GM21825 (cell line): ENCODE measurements at regions not wholly inside any gene's neighbourhood (a gene's known extent, or its start where the extent isn't known, plus 50 kb on each side); places are given as distances from the start of the nearest gene placed in this dataset.
"Not testable (repeated sequence)": the region's sequence is repeated elsewhere in the genome, so short reads cannot be mapped to it uniquely, and the experiment has no call there.

ENCODE experiments used
- ATAC-seq: cut with Tn5 transposase; IDR thresholded peaks from one replicate; pipeline ENCODE4 v1.9.1; 2021; ENCODE audit warnings: mild to moderate bottlenecking, moderate library complexity; ENCODE audit not compliant: unreplicated experiment

GRCh38 chr2:111282162-111282561 is 161.4 kb downstream of the BCL2L11 start:
- not testable (repeated sequence) for ATAC-seq

GRCh38 chr2:111287646-111288568 is 167.2 kb downstream of the BCL2L11 start:
- ATAC-seq = not testable (repeated sequence)

- ATAC-seq = not testable (repeated sequence)
Measured at GRCh38 chr2:111290370-111290769, 169.7 kb downstream of the BCL2L11 start.

GRCh38 chr2:111291566-111291965 is 170.9 kb downstream of the BCL2L11 start:
- not testable (repeated sequence) for ATAC-seq

DNA sequence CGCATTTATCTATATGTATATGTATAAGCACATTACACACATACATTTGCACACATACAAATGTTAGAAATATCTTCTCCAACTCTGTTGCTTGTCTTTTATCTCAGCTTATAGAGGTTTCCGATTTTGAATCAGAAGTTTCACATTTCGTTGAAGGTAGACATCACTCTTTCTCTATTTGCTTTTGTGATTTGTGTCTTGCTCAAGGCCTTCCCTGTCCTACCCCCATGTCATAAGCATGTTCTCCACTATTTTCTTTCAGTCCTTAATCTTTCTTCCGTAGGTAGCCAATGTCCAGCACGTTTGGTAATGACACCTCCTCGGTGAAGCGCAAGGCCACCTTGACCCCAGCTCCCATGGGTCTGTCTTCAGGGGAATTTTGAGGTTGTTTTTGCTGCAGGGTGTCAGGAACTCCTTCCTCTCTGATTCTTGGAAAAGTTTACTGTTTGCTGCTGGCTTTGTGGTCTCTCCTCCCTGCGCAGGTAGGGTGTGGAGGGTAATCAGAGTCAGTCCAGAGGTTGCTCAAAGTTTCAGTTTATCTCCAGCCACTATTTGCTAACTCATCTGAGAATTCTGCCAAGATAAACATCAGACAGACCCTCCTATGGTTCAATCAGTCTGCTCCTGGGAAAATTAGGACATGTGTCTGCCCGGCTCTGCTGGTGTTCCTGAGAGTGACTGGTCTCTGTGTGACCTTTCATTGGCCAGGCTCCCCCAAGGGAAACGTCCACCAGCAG is 171.7 kb downstream of the BCL2L11 start:
- ATAC-seq = not testable (repeated sequence)

GRCh38 chr2:111294699-111295098 is 174.0 kb downstream of the BCL2L11 start:
- ATAC-seq = not testable (repeated sequence)

GRCh38 chr2:111296122-111296804 is 175.5 kb downstream of the BCL2L11 start:
- not testable (repeated sequence) for ATAC-seq

DNA sequence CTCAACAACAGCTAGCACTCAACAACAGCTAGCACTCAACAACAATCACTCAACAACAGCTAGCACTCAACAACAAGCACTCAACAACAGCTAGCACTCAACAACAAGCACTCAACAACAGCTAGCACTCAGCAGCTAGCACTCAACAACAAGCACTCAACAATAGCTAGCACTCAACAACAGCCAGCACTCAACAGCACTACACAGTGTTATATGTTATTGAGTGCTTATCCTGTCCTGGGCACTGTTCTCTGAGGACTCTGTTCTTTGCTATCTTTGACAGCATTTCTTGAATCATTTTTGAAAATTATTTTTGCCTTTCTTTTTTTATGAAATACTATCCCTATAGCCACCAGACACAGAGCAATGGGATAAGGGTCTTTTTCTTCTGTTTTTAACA is 176.4 kb downstream of the BCL2L11 start:
- ATAC-seq = not testable (repeated sequence)

DNA sequence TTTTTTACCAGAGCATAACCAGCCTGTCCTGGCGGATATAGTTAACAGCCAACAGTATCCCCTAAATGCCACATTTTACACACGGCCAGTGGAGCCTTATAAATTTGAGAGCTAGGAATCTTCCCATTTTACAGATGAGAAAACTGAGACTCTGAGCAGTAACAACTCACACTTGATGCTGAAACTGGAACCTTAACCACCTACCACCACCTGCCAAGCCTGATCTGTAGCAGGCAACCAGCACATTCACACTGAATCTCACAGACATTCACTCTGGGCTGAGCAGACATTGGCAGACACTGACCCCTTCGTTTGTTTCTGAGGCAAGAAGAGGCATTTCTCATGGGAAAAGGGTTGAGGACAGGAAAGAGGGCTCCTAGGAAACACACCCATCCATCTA is 178.2 kb downstream of the BCL2L11 start:
- not testable (repeated sequence) for ATAC-seq

- not testable (repeated sequence) for ATAC-seq
Measured at GRCh38 chr2:111299635-111300034, 178.9 kb downstream of the BCL2L11 start.

GRCh38 chr2:111301677-111302076 is 181.0 kb downstream of the BCL2L11 start:
- not testable (repeated sequence) for ATAC-seq

DNA sequence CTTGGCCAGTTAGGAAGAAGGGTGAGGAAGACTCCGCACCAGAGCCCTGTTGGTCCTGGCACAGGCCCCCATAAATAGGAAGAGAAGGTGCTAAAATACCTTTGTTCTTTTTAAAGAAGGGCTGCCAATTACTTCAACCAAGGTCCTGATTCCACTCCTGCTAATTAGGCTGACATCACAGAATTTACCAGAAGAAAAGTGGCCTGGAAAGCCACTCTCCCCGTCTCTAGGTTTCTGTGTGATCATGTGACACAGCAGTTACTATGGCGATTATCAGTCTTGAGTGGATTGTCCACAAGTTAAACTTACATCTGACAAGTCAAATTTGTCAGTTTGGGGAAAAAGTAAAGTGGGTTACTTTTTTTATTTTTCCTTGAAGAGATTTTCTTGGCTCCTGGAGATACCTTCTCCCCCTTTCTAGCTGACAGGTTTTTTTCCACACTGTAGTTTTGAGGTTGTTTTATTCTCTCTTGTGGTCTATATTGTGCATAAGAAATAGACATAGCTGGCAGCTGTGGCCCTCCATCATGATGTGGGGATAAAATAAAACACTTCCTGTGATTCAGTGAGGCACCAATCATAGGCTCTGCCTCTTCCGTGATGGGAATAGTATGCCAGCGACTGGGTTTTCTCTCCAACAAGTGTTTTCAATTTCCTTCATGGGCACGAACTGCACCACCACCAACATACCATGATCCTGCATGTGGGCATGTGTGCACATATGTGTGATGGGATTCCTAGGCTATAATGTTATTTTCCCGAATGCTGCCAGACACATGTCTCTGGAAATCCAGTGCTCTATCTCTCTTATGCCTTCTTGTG is 181.9 kb downstream of the BCL2L11 start:
- ATAC-seq = not testable (repeated sequence)

GRCh38 chr2:111307302-111307701 is 186.6 kb downstream of the BCL2L11 start:
- ATAC-seq = not testable (repeated sequence)

DNA sequence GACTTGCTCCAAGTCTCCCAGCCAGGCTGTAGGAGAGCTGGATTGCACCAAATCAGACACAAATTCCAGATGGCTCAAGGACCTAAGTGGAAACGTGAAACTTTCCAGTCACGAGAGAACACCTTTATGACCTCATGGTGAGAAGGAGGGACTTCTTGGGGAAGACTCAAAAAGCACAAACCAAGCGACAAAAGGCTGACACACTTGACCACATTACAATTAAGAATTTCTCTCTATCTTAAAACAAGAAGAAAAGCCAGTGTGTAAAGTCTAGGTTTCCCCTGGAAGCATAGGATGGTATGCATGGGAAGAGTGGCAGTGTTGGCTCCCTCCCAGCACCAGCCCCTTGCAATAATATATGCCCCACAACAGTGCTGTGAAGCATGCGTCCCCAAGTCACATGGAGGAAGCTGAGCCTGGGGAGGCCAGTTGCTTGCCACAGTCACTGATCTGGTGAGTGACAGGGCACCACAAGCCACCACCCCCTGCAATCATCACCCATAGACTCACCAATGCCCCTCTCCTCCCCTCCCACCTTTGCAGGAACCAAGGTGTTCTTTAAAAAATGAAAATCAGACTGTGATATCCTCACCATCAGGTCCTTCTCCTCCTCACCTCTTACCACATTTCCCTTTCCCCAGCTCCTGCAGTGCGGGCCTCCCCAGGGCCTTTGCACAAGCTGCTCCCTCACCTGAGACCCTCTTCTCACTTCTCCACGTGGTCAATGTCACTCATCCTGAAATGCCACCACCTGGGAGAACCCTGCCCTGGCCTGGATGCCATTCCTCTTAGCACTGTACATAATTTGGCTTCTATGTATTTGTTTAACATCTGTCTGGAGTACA is 188.7 kb downstream of the BCL2L11 start:
- not testable (repeated sequence) for ATAC-seq

DNA sequence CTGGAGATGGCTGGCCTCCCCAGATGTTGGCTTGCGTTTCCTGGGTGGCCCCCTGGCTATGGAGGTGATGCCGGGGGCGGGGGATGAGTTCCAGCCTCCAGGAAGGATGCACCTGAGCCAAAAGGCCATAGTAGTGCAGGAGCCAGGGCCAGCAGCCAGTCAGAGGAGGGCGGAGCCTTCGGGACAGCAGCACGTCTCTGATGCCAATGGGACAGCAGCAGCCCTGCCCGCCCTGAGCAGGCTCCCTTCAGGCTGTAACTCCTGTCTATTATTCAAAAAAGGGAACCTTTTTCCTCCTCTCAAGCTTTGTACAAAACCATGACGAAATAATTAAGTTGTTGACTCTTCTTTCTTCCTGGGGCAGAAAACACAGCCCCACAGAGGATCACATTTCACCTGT is 189.7 kb downstream of the BCL2L11 start:
- ATAC-seq = not testable (repeated sequence)

DNA sequence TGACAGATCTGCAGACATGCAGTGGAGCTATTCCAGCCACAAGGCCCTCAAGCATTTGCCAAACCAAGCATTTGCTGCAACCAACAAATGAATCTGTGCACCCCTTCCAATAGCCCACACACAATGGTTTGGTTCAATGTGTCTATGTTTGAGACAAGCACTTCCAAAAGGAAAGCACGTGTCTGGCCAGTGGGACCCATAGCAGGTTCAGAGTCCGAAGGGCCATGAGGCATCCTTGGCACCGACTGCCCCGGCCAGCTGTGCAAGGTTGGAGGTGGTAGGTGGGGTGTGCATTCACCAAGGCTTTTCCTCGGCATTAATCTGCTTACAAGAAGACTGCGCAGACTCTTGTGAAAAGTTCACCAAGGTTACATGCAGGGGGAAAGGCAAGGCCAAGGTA is 190.9 kb downstream of the BCL2L11 start:
- ATAC-seq = not testable (repeated sequence)

GRCh38 chr2:111312897-111313607 is 192.3 kb downstream of the BCL2L11 start:
- ATAC-seq = not testable (repeated sequence)

- ATAC-seq = not testable (repeated sequence)
Measured at GRCh38 chr2:111313711-111314110, 193.0 kb downstream of the BCL2L11 start.
